GM18909 (cell line): ENCODE measurements at regions not wholly inside any gene's neighbourhood (a gene's known extent, or its start where the extent isn't known, plus 50 kb on each side); places are given as distances from the start of the nearest gene placed in this dataset.

ENCODE experiments used
- ATAC-seq: cut with Tn5 transposase; IDR thresholded peaks from one replicate; pipeline ENCODE4 v1.9.1; 2021; ENCODE audit warnings: mild to moderate bottlenecking; ENCODE audit not compliant: unreplicated experiment, poor library complexity

DNA sequence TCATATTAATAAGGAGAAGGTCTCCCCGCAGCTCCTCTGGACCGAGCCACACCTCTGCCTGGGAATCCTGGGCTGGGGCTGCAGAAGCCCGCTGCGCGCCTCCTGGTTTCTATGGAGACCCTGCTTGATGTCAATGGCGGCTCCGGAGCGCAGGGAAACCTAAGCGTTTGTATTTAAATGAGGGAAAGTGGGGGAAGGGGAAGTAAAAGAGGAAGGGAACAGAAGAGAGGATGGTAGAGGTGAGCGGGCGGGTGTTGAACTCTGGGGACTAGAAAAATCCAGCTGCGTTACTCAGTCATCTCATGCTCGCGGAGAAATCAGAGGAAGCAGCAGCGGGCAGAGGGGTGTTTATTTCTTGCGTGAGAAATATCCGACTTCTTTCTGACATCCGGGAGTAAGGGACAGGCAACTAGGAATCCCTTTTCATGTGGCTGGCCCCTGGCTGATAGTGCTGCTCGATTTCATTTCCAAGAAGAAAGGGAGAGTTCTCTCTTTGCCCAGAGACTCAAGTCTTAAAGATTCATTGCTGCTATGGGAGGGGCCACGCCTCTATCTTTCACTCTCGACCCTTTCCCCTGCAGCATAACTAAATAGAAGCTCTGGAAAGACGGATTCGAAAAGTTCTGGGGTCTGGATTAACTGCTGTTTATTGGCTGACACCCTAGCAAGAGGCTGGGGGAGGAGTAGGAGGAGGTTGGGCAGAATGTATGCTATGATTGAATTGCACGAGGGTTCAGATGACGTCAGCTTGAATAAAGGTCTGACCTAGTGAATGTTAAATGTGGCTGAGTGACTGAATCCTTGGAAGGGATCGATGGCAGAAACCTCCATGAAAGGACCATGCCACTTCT, 110.5 kb upstream of the GAP43 start:
- ATAC-seq = no peak

DNA sequence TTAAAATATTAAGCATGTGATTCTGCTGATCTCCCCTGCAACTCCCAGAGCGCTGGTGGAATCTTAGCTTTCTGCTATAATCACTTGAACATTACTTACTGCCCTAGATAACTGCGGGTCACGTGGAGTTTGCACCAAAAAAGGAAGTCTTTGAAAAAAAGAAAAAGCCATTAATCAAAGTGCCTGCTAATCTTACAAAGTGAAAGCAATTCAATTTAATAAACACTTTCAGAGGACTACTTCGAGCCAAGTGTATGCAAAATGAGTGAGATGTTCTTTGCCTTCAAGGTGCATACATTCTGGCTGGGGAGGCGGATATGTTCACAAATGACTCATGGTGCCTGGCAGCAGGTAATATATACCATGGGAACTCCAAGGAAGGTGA, 109.9 kb upstream of the GAP43 start:
- ATAC-seq = no peak

DNA sequence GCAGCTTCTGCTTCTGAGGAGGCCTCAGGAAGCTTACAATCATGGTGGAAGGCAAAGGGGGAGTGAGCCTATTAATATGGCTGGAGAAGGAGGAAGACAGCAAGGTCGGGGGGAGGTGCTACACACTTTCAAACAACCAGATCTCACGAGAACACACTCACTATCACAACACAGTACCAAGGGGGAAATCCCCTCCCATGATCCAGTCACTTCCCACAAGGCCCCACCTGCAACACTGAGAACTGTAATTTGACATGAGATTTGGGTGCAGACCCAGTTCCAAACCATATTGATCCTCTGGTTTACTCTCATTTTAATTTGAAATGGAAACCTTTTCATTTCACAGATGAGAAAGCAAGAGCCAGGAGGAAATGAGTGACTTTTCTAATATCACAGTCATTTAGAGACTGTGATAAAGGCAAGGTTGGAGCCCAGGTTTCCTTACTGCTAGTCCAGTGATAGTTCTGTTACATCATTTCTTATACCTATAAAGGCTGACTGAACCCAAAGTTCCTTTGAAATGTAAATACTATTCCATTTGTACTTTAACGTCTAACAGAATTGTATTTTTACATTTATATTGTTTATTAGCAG, 105.8 kb upstream of the GAP43 start:
- no peak for ATAC-seq

DNA sequence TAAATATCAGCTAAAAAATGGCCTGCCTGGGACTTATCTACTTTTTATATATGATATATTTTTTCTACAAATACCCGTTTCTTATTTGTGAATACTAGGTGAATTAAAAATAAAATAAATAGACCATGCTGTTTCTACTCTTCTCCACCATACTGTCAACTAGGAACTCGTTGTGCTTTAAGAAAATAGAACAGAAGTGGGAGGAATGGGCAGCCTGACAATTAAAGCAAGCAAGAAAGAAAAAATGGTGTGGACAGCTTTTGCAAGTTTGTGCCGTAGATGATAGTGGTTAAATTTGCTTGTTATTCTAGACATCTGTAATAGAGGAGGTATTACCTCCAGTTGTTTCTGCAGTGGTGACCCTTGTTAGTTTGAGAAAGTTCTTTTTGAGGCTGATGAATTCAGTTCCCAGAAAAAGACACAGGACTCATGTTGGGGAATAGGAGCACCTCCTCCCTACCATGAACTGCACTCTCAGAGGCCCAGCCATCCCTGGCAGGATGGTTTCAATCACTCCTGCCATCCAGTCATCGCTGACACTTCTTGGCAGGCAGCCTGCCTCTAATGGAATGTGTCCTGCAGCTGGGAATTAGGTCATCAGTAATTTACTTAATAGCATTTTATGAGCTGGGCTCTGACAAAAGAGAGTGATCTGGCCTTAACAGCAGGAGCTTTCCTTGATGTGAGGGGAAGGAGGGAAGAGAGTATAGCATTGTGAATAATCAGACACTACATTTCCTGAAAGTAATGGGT, 105.0 kb upstream of the GAP43 start:
- ATAC-seq = no peak

DNA sequence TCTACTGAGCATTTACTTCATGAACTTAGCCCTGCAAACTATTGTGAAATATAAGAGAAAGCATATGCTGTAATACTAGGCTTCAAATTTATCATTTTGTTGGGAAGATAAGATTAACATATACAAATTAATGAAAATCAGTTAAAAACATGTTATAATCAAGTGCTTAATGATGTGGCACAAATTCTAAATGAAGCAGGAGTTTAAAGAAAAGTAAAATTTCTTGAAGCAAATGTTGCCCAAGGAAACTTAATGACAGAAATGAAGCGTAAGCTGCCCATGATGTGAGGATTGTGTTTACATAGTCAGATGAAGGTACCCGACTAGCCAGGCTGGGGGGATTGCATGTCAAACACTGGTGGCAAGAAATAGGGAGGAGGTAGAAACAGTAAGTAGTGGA, 103.1 kb upstream of the GAP43 start:
- no peak for ATAC-seq

DNA sequence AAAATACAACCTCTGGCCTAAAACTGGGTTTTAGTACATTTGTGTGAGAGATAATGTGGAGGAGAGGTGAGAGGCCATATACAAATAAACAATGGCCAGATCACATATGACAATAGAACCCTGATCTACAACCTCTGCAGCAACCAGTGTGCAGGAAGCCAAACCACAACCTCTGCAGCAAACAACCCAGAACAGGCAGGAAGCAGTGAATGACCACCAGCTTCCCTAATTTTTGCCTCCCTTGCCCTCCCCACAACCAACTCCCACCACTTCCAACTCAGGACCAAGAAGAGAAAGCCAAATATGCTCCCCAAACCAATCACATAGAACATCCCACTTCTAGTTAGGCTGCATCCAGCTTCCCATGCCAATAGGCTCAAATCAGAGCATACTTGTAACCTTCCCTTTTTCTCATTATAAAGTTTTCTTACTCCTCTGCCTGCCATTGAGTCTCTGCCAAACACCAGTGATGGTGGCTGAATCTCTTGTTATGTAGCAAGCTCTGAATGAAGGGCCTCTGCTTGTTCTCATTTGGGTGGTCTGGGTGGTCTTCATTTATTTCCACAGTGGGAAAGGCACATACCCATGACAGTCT, 102.6 kb upstream of the GAP43 start:
- ATAC-seq = no peak

DNA sequence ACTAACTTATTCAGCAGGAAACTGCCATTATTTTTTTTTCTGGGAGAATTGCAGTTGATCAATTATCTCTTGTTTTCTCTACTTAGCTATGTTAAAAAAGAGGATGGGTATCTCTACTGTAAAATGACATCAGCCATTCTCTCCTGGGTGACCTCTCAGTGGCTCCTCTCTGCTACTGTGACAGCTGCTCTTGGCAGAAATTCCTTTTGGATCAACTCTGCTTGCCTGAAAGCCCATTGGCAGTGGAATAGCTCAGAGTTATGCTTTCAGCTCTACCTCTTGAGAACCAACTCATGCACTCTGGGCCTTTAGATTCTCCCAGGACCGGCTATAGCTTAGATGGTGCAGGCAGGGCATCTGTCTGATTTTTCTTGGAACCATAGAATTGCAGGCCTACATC, 99.9 kb upstream of the GAP43 start:
- no peak for ATAC-seq

DNA sequence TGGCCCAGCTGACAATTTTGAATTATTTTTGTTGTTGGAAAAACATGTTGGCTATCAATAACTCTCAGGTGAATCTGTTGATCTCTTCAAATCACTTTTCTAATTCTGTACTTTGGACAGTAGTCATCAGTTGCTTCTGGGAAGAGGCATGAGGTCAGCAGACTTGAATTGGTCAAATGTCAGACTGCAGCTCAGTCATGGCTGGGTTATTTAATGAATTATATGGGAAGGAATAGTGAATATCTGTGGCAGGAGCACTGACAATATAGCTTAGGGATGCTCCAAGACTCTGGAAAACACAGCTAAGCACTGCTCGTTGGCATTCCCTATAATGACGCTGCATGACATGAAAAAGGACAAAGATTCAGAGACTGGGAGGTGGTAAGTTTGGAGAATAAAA, 98.8 kb upstream of the GAP43 start:
- ATAC-seq = no peak

DNA sequence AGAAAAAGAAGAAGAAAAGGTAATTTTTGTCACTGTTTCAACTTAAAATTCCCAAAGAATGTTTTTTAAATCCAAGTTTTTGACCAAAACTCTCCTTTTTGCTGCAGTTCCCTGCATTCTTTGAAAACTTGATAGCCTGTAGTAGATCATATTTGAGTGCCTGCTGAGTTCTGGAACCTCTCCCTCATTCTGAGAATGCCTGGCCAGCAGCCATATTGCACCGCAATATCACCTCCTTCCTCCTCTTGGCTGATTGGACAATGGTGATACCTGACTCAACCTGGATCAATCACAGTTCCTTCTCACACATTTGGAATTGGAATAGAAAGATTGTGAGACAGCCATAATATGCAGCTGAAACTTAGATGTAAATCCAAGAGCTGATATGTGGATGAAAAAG, 97.6 kb upstream of the GAP43 start:
- no peak for ATAC-seq

DNA sequence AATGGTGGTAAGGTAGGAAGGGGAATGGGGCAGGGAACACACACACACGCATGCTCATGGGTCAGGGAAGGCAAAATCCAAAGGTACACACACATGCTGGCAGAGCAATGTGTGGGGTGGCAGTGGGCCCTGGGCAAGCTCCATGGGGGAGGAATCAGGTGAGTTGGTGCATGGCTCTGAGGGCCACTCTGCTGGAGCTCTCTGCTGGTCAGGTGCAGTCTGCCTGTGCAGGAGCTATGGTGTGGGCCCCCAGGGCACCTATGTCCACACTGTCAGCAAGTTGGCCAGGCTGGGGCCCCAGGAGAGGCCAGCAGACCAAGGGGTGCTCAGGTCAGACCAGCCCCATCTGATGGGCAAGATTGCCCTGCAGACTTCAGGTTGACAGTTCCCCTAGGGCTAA, 90.1 kb upstream of the GAP43 start:
- ATAC-seq = no peak

DNA sequence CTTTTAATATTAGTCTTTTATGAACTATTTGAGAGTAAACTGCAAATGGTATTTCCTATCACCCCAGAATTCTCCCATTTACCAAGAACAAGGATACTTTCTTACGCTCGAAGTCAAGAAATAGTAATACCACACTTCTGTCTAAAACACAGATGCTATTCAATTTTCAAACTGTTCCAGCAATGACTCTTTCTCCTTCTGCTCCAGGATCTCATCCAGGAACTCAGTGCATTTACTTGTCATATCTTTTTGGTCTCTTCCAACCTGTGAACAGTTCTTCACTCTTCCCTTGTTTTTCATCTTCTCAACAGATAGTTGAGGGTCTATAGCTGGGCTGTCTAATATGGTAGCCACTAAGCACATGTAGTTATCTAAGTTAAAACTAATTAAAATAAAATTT, 87.1 kb upstream of the GAP43 start:
- no peak for ATAC-seq

DNA sequence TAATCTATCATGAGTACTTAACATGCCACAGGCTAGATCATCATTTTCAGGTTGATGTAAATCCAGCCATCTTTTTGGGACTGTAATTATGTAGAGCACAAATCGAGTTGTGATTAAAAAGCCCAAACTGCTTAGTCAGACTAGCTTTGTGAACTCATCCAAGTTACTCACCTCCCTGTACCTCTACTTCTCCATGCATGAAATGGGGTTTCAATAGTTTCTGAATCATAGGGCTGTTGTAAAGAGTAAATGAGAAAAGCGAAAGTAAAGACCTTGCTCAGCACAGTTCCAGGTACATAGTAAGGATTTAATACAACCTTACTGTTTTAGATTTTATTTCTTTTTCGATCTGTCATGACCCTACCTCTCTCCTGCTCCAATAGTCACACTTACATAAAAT, 85.6 kb upstream of the GAP43 start:
- no peak for ATAC-seq

DNA sequence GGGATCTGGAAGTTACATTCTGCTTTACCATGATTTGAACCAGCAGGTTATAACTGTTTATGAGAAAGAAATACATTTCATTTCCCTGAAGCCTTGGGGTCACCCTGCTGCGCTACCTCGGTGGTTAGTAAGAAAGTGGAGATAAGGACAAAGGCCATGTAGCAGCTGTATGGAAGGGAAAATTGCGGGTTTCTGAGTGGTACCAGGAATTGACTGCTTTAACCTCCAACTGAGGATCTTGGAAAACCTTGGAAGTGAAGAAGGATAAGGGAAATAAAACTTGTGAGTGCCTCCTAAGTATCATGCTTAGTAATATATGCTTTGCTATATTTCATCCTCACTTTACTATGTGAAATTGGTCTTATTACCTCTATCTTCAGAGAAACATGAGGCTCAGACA, 76.1 kb upstream of the GAP43 start:
- ATAC-seq = no peak

DNA sequence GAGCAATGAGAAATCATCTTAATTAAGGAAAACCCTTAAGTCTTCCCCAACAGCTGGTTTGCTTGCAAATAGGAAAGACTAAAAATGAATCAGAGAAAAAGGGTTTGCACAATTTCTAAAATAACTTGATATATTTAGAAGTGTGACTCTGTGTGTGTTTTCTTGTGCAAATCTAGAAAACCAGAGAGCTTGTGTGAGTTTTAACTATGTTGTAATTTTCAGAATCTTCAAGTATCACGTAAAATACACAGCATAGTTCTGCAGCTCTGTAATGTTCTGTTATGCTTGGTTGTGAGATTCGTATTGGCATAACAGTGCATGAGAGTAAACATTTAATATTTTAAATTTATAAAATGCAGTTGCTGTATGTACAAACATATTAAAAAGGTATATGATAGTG, 74.7 kb upstream of the GAP43 start:
- ATAC-seq = no peak

DNA sequence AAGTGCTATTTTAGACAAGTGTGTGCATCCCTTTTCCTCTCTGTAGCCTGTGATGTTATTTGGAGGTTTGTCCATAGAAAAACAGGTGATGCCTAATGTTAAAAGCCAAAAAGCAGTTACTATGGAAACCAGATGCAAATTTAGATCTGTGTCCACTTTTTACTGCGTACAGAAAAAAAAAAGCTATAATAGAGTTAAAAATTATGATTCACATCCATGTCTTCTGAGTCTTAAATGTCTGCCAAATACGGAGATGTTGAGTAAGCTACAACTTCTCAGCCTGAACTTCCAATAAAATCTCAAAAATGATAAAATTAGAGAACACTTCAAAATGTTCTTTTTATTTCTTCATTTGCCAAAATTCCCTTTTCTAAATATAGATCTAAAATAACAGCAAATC, 74.2 kb upstream of the GAP43 start:
- no peak for ATAC-seq

DNA sequence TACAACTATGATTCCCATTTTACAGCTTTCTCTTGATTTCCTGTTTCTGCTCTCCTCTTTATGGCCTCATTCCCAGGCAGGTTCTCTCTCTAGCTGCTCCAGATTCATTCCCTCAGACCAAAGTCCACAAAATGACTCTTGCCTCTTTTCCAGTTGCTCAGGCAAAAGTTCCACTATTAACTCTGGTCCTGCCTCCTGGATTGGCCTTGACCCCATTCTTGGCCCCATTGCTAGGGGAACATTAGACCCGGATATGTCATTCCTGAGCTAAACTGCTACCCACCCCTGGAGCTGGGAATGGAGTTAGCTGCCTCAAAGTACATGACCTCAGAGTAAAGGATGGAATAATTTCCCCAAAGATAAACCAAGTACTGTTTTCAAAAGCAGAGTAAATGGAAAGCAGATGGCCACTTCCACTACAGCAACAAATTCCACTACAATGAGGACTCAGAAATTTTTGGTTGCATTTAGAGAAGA, 73.0 kb upstream of the GAP43 start:
- no peak for ATAC-seq

DNA sequence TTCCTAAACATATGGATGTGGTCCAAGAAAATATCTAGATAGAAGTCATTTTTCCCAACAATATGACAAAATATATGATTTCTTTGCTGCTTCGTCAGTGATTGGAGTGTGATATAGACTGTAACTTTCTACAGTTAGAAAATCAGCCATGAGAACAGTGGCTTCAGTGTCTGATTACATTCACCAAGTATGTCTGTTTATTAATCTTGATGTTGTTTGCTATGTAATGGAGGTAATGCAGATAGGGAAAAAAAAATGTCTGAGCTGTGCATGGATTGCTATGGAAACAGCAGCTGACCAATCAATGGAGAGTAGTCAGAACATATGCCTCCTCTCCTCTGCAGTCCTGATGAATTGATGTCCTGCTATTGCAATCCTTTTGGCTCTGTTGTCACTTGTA, 72.3 kb upstream of the GAP43 start:
- no peak for ATAC-seq

DNA sequence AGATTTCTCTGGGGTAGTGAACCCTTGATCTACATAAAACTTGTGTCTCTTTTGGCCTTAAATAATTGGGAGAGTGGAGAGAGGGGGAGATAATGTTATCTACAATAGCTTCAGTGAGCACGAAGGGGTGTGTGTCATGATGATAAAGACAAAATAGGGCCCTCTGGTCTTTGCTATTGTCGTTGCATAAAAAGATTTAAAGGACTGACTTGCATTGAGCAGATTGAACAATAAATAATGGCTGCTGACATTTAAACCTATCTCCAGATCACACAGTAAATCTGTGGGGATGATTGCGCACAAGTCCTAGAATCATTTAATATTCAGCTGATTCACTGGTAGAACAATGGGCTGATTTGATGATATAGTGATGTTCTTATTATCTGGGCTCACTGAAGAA, 71.3 kb upstream of the GAP43 start:
- ATAC-seq = no peak

DNA sequence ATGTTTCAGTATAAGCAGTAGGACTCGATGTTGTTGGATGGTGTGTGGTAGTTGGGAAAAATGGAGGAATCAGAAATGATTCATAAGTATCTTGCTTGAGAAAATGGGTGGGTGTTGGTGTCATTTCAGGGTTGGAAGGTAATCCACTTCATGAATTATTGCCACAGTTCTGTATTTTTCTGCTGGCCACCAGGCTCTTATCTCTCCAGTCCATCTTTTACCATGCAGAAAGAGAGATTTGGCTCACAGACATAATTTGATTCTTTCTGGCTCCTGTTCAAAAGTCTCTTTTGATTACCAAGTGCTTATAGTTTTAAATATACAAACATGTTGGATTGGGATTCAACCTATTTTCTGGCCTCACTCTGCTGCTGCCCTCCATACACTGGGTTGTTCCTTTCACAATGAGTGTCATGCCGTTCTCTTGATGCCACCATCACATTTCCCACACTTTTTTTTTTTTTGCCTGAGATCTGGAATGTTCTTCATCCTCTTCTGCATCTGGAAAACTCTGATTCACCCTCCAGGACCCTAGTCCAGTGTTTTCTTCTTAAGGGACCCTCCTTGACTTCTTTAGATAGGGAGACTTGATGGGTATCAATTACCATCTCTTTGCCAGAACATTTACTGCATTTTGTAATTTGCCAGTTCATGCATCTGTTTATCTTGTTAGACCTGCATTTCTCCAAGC, 69.4 kb upstream of the GAP43 start:
- no peak for ATAC-seq

DNA sequence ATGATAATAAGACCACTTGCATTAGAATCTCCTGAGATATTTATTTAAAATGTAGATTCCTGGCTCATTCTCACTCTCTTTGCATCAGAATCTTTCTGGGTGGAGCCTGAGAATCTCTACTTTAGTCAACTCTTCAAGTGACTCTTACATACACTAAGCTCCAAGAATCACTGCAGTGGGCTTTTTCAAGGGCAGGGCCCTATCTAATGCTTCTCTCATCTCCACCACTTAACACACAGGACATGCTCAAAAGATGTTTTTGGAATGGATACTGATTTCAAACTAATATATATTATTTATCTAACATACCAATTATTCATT, 68.9 kb upstream of the GAP43 start:
- ATAC-seq = no peak
